Middle frontal gyrus (tissue), 1 donor: ENCODE measurements at regions not wholly inside any gene's neighbourhood (a gene's known extent, or its start where the extent isn't known, plus 50 kb on each side); places are given as distances from the start of the nearest gene placed in this dataset.
A peak's percentile ranks its signal among the peaks of the same experiment; 100 is the strongest.

Source experiments
- DNase-seq: peaks from one replicate; pipeline ENCODE4 v3.0.0-alpha.2; 2015; ENCODE audit warnings: low spot score; ENCODE audit errors: extremely low spot score

GRCh38 chr4:16377887-16378286 lies 151.6 kb upstream of the TAPT1 start:
- DNase-seq: no peak

DNA sequence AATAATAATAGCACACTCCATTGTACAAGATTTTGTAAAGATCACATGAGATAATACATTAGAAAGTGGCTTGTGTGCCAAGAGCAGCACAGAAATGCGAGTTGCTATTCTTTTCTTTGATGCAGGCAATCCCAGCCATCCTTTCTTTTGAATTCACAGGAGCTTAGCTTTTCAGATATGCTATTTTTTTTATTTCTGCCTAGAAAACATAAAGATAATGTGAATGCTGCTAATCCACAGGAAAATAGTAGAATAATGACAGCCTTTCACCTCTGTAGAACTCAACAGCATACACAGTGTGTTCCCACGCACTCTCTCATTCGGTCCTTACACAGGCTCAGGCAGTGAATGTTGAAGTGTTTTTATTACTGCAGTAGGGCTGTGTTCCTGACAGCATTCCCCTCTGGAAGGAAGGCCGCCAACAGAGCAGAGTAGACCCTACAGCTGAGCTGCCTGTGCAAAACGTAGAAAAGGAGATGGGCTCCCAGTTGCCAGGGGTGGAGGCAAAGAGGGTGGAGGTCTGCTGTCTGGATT lies 138.8 kb upstream of the TAPT1 start:
- no peak for DNase-seq

DNA sequence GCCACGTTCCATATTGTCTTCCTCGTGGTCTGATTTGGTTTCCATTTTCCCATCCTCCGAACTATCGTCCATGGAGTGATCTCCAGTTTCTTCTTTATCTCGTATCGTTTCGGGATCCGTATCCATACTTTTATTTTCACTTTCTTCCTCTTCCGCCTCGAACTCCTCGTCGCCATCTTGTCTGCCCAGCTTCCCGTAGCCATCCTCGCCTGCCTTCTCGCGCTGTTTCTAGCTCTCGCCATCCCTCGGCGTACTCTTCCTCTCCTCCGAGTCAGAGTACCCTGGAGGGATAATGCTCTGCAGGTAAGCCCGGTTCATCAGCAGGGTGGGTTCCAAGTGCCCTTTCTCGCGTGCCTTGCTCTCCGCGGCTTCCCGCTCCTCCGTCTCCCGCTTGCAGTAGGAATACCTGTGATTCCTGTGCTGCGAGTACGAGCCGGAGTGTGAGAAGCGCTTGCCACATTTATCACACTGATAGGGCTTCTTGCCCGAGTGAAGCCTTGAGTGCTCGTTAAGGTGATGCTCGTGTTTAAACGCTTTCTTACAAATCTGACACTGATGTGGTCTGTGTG lies 134.5 kb upstream of the TAPT1 start:
- no peak for DNase-seq

GRCh38 chr4:16353165-16353564 lies 126.9 kb upstream of the TAPT1 start:
- no peak for DNase-seq

GRCh38 chr4:16351161-16351560 lies 124.9 kb upstream of the TAPT1 start:
- DNase-seq: no peak

DNA sequence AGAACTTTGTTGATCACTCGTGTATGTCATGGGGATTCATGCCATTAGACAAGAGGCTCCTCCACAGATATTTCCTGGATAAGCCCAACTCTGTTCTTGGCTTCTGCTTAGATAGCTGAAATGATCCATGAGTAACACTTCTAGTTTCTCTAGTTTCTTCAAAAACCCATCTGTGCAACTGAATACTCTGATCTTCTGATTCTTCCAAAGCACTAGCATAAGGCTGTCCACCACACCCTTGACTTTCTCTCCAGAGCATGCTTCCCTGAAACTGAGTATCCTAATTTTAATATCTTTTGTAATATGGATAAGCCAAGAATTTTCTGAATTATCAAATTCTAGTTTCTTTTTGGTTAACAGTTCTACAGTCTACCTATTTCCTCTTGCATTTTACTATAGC lies 118.6 kb upstream of the TAPT1 start:
- no peak for DNase-seq

DNA sequence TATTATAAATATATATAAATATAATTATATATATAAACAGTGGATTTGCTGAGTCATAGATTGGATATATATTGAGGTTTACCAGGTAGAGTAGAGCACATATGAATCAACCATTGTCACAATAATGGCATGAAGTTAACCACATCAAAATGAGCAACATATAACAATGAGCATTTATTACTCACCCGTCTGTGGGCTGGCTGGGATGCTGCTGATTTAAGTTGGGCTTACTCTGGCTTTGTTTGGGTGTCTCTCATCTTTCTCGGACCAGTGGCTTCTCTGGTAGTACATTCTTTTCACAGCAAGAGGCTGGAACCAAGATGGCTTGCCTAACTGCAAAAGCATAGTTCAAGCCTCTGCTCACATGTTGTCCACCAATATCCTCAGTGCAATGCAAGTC lies 111.7 kb upstream of the TAPT1 start:
- DNase-seq: no peak

GRCh38 chr4:16334601-16335000 lies 108.3 kb upstream of the TAPT1 start:
- DNase-seq: no peak

- DNase-seq: no peak
Observed at GRCh38 chr4:16329797-16330134, 103.5 kb upstream of the TAPT1 start.

GRCh38 chr4:16329125-16329796 lies 103.0 kb upstream of the TAPT1 start:
- no peak for DNase-seq

DNA sequence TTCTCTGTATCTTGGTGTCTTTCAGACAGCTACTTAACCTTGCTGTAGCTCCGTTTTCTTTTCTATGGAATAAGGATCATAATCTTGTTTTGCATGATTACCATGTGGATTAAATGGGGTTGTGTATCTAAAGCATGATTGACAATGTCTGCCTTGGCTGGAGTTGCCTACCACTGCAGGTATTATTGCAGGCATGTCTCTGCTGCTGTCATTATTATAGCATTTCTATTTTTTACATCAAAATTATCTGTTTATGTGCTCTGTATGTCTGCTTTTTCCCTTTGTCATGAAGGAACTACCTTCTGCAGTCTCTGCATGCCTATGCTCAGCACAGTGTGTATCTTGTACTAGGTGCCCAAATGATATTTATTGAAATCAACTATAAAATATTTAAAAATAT lies 95.9 kb upstream of the TAPT1 start:
- no peak for DNase-seq

- DNase-seq: no peak
Observed at GRCh38 chr4:16315456-16315855, 89.2 kb upstream of the TAPT1 start.

DNA sequence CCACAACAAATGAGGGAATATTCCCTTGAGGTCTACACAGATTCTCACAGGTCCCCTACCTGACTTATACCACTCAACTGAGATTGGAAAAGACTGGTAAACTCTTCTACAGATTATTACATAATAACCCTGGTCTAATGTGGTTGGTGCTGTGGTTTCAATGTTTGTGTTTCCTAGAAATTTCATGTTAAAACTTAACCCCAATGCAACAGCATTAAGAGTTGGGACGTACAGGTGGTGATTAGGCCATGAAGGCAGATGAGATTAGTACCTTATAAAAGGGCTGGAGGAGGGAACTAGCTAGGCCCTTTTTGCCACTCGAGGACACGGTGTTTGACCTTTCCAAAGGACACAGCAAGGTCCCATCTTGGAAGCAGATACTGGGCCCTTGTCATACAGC lies 84.3 kb upstream of the TAPT1 start:
- no peak for DNase-seq

GRCh38 chr4:16302648-16303047 lies 76.4 kb upstream of the TAPT1 start:
- no peak for DNase-seq

DNA sequence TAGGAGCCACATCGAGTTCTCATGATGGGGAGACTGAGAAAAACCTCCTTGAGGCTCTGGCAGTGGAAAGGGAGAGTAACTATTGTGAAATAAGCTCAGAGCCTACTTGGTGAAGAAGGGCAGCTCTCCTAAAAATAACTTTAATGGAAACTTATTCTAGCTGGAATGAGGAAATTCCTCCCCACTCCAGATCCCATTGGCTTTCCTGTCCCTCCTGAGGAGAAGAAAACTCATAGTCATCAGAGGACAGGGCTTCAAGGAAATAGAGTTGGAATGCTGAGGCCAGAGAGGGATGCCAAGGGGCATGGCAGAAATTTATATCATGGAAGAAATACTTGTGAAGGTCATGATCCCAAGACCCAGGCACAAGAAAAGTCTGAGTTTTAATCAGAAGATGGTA lies 70.7 kb upstream of the TAPT1 start:
- no peak for DNase-seq

GRCh38 chr4:16294455-16294854 lies 68.2 kb upstream of the TAPT1 start:
- DNase-seq: no peak

- no peak for DNase-seq
Observed at GRCh38 chr4:16293210-16293838, 67.1 kb upstream of the TAPT1 start.

- DNase-seq: no peak
Observed at GRCh38 chr4:16292585-16292984, 66.3 kb upstream of the TAPT1 start.

- no peak for DNase-seq
Observed at GRCh38 chr4:16290681-16291420, 64.6 kb upstream of the TAPT1 start.

GRCh38 chr4:16289897-16290554 lies 63.8 kb upstream of the TAPT1 start:
- DNase-seq: peak; percentile 30

DNA sequence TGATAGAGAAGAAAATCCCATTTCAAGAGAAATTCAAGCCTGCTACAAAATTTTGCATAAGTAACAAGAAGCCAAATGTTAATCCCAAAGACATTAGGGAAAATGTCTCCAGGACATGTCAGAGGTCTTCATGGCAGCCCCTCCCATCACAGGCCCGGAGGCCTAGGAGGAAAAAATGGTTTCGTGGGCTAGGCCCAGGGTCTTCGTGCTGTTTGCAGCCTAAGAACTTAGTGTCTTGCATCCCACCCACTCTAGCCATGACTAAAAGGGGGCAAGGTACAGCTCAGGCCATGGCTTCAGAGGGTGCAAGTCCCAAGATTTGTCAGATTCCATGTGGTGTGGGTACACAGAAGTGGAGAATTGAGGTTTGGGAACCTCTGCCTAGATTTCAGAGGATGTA lies 57.8 kb upstream of the TAPT1 start:
- DNase-seq: no peak

DNA sequence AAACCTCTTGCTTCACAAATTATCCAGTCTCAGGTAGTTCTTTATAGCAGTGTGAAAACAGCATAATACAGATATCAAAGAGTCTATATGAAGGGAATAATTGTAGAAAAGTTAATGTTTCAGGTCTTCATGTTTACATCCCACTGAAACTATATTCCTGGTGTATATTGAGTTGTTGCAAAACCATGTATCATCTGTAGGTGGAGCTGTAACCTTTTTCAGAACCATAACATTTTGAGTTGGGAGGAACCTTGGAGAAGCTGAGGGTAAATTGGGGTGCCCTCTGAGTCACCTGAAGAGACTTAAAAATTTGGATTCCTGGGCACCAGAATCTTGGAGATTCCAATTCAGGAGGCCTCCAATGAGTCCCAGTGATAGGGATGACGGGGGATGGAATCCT lies 51.9 kb upstream of the TAPT1 start:
- no peak for DNase-seq
